Kidney glomerular epithelial cell (primary cell): ENCODE measurements at regions not wholly inside any gene's neighbourhood (a gene's known extent, or its start where the extent isn't known, plus 50 kb on each side); places are given as distances from the start of the nearest gene placed in this dataset.
"Not testable (repeated sequence)": the region's sequence is repeated elsewhere in the genome, so short reads cannot be mapped to it uniquely, and the experiment has no call there.

Experiments used
- DNase-seq: peaks from one replicate; lab custom pipeline; 2025; lab: John Stamatoyannopoulos, UW

- DNase-seq, result no peak
These were observed 285.0 kb downstream of the SIPA1L2 start for GRCh38 chr1:232344791-232345399.

- DNase-seq, result not testable (repeated sequence)
These were observed 285.7 kb downstream of the SIPA1L2 start for GRCh38 chr1:232344186-232344585.

DNA sequence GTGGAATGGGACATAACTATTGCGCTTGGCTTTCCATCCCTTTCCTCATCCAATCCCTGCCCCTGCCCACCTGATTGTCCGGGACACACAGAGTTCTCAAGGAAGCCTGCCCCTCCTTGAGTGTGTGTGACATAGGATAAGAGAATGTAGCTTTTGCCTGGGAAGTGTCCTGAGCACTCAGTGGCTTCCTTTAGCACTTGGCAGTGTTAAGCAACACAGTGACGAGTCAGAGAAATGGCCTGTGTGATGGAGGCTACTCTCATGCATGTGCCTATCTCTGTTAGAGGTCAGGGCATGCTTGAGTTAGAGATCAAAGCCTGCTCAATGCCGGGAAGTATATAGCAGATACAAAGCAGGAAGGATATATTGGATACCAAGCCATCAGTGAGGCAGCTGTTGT is 289.5 kb downstream of the SIPA1L2 start:
- DNase-seq, result no peak

DNA sequence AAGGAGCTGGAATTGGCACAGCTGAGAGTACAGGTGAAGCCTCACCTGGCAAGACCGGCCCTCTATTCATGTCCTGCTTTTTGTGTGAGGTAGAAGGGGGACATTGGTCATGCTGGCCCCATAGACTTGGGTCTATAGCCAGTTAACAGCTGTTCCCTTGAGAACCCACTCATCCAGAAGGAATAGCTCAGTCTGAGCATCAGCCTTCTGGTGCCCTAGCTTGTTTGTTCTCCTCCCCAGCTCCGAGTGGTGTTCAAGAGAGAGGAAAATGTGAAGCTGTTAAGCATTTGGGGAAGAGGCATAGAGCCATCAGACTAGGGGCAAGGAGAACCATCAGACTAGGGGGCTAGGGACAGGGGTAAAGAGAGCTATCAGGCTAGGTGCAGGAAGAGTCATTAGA is 290.9 kb downstream of the SIPA1L2 start:
- DNase-seq, result no peak

DNA sequence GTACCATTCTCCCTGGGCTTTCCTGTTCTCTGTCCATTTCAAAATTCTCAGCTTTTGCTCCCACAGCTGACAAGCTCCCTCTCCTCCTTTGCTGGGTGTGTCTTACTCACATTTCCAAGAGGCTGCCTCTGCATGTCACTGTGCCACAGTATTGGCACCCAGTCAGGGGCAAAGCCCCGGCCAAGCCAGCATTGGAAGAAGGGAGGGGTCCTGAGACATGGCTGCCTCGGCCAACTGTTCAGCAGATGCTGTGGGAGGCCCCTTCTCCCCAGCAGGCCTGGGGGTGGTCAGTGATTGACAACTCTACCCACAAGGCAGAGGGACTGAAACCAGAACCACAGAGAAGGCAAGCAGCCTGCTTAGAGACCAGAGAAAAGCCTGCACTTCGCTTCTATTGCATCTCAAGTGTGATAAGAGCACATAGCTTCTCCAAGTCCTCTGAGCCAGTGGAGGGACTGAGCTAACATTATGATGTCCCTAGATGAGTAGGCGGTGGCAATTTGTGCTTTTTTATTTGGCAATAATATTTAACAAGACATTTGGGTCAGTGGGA is 294.1 kb downstream of the SIPA1L2 start:
- DNase-seq, result no peak

DNA sequence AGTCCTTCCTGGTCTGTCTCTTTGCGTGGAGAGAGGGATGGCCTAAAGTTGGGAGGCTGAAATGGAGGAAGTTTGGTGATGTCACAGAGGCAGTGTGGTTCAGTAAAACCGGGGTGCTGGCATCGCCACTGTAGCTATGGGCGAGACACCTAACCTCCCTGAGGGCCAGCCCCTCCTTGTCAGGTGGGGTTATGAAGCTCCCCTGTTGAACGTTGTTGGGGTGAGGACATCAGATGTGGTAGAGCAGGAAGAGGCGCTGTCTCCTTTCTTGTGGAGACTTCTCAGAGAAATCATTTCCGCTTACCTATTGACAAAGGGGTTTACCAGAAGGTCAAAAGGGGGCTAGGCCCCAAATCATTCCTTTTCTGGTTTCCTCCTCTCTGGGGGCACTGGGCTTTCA is 294.7 kb downstream of the SIPA1L2 start:
- no peak for DNase-seq

DNA sequence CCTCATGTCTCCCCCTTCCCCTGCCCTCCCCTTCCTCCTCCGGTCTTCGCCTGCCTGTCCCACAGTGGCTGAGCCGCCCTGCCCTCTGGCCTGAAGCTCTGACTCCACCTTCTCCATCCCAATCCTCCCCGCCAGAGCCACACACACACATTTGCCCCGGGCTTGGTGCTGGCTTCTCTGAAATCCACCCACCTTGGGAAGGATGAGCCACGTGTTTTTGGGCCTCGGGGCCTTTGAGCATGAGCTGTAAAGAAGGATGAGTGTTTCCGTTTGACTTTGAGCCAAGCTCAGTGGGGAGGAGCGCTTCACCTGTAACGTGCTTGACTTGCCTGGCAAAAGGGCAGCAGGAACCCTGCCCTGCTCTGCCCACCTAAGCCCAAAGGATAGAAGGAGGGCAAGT is 295.1 kb downstream of the SIPA1L2 start:
- no peak for DNase-seq

- DNase-seq, result no peak
These were observed 295.7 kb downstream of the SIPA1L2 start for GRCh38 chr1:232334246-232334645.

GRCh38 chr1:232333419-232333767 is 296.5 kb downstream of the SIPA1L2 start:
- DNase-seq, result no peak

DNA sequence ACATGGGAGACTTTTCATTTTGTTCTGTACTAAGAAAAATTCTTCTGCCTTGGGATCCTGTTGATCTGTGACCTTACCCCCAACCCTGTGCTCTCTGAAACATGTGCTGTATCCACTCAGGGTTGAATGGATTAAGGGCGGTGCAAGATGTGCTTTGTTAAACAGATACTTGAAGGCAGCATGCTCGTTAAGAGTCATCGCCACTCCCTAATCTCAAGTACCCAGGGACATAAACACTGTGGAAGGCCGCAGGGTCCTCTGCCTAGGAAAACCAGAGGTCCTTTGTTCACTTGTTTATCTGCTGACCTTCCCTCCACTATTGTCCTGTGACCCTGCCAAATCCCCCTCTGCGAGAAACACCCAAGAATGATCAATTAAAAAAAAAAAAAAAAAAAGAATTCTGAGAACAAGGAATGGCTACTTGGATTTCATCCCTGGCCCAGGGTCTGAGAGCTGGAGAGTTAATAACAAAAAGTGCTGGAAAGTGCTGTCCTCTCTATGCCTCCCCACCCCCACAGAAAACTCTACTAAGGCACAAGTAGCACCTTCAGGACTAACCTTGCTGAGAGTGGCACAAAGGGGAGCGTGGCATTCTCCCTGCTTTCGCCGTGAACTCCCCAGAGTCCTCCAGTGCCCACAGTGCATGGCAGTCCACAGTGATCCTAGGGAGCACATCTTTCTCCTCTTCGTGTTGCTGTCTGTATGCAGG is 297.1 kb downstream of the SIPA1L2 start:
- not testable (repeated sequence) for DNase-seq

GRCh38 chr1:232329103-232329813 is 300.7 kb downstream of the SIPA1L2 start:
- no peak for DNase-seq

DNA sequence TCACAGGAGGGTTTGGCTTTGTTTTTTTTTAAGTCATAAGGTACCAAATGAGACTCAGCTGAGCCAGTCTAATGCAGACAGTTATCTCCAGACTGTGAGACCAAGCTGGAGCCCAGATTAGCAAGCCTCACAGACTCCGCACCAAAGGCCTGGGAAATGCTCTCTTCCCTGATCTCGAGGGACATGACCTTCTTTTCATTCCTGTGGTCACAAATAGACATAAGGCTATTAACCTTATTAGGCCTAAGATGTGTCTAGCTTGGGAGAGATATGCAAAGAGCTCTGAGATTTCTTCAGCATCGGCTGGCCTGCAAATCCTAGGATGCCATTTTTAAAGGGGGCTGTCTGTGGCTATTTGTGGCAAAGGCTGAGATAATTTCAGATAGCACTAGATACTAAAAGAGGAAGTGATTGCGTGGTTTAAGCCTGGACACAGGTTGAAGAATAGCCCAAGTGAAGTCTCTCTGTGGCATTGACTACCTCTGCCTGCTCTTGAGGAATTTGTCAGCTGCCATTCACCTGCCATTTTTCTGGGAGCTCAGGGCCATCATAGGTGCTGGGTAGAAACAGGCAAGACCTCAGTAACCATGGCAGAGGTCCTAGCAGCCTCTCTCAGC is 301.3 kb downstream of the SIPA1L2 start:
- no peak for DNase-seq

- DNase-seq, result no peak
These were observed 302.0 kb downstream of the SIPA1L2 start for GRCh38 chr1:232327899-232328298.

DNA sequence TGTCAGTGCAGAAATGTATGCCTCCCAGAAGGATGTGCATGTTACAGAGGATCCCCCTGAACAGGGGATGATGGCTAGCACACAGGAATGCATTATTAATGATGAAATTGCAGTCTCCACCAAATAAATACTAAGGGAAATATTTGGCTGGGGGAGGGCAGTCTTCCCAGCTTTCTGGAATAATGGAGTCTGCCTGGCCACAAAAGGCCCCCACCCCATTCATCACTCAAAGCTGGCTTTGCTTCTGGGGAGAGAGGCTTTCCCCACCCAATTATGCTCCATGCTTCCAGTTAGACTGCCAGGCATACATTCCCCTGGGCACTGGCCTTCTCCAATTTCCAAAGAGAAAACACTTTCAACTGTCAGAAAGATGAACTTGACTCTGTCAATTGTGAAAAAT is 302.7 kb downstream of the SIPA1L2 start:
- DNase-seq, result no peak

DNA sequence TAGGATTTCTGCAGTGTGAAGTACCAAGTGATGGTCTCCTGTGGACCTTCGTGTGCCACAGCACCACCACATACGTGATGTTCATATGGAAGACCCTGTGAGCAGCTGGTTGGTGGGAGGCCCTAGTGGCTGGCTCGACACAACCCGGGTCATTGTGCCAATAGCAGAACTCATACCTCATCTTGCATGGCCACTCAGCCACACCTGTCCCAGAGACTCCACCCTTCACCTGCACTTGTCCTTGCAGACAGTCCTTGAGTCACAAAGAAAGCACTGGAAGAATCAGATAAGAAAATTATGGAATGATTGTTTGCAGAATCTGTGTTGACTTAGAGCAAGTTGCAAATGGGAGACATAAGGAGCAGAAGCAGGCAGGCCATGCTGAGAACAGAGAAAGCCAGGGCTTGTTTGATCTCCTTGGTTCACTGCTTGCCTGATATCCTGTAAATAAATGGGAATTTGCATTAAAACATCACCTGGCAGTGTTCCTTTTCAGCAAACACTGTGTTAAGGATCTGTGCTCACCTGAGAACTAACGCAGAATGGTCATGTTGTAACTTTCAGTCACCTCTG is 307.7 kb downstream of the SIPA1L2 start:
- DNase-seq, result no peak

GRCh38 chr1:232319518-232320210 is 310.3 kb downstream of the SIPA1L2 start:
- DNase-seq, result no peak

DNA sequence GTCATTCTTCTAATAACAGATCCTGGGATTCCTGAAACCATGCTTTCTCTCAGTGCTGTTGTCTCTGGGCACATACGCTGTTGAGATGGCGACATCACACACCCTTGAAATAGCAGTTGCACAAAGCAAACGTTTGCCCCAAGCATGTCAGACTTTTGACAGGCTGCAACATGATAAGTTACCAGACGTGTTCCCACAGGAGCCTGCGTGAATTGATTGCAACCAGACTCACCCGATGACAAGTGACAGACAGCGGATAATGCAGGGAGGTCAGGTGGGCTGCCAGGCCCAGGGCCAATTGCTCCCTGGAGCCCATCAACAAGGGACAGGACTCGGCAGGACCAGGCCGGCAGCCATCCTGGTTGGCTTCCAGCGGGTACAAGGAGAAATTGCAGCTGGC is 310.9 kb downstream of the SIPA1L2 start:
- DNase-seq, result no peak

DNA sequence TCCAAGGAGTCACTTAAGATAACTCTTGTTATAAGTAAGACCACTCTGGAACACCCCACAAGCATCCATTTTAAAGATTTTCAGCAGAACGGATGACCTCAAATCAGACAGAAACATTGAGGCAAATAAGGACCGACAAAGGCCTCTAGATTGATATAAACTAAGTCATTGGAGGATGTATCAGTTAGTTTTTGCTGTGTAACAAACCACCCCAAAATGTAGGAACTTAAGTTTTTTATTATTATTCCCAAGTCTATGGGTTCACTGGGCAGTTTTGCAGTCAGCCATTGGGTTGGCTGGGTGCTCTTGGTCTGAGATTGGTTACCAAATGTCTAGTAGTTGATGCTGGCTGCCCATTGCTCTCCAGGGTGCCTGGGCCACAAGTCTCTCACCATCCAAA is 311.8 kb downstream of the SIPA1L2 start:
- DNase-seq, result no peak

GRCh38 chr1:232317350-232317749 is 312.6 kb downstream of the SIPA1L2 start:
- DNase-seq, result peak; percentile 69

DNA sequence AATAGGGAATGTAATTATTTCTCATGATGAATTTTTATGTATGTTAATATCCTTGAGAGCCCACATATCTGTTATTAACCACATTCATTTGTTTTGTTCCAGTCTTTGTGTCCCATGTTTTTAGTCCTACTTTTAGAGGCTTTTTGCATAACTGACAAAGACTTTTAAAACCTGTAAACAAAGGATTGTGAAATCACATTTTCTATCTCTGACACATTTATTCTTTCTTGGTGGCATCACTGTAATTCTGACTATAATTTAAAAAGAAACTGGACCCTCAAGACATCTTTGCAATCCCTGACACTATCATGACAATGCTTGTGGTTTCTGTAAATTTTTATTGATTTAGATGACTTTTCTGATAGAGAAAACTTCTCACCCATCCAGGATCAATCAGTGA is 313.1 kb downstream of the SIPA1L2 start:
- DNase-seq, result no peak

GRCh38 chr1:232313876-232314275 is 316.1 kb downstream of the SIPA1L2 start:
- not testable (repeated sequence) for DNase-seq

GRCh38 chr1:232310541-232310940 is 319.4 kb downstream of the SIPA1L2 start:
- DNase-seq, result no peak
